ENCODE measurements at regions not wholly inside any gene's neighbourhood (a gene's known extent, or its start where the extent isn't known, plus 50 kb on each side); places are given as distances from the start of the nearest gene placed in this dataset.
"Not testable (repeated sequence)": the region's sequence is repeated elsewhere in the genome, so short reads cannot be mapped to it uniquely, and the experiment has no call there.

DNA sequence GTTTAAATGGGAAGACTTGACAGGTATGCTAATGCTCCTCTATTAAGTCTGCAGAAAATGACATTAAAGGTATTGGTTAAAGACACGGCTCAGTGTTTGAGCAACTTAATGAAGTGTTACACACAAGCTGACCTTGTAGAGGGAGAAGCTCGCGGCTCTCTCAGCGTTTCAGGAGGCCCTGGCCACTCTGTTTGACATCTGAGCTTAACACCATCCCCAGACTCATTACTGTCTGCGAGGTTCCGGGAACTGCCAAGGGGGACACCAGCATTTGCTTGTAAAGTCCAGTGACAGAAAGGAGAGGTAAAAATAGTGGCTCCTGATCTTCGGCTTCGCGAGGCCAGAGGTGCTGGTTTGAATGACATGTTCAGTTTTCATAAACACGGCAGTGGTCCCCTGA is 540.7 kb upstream of the CADM1 start:
- no peak for DNase-seq (ENCODE audit: low read depth)

DNA sequence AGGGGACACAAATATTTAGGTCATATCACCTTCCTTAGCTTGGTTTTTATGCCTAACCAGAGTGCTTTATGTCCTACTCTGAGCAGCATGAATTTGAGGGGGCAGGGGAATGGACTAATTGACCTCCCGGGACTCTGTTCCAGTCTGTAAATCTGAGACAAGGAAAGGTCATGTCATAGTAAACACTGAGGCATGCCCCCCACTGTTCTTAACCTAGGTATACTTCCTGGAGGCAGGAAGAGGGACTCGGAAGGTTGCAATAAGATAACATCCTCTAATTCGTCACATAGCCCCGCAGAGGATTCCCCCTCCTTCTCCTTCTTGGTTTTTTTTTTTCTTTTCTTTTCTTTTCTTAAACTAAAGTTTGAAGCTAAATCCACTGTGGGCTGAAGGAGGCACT is 540.3 kb upstream of the CADM1 start:
- no peak for DNase-seq (ENCODE audit: low read depth)

DNA sequence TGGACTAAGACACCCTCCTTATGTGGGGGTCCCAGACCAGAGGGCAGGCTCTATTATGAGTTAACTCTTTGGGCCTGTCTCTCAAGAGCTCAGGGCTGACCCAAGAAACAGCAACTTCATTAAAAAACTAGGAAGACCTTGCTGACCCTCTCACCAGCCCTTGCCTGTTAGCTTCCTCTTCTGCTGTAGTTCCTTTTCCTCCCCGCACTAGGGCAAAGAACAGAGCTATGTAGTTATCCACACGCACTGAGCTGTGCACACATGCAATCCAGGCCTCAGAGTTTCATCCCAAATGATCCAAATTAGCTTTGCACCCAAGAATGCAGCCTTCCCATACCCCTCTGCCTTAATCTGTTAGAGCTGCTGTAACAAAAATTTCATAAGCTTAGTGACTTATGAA is 539.6 kb upstream of the CADM1 start:
- DNase-seq (ENCODE audit: low read depth), result no peak

DNA sequence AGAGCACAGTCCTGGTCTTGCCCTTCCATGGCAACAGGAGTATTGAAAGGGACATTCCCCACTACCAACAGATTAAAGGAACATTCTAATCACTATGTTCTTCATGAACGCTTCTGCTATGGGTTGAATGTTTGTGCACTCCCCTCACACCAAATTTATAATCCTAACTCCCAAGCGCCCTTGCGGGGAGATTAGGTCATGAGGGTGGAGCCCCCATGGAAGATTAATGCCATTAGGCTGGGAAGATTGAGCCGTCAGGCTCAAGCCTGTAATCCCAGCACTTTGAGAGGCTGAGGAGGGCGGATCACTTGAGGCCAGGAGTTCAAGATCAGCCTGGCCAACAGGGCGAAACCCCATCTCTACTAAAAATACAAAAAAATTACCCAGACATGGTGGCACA is 538.8 kb upstream of the CADM1 start:
- DNase-seq (ENCODE audit: low read depth), result not testable (repeated sequence)

DNA sequence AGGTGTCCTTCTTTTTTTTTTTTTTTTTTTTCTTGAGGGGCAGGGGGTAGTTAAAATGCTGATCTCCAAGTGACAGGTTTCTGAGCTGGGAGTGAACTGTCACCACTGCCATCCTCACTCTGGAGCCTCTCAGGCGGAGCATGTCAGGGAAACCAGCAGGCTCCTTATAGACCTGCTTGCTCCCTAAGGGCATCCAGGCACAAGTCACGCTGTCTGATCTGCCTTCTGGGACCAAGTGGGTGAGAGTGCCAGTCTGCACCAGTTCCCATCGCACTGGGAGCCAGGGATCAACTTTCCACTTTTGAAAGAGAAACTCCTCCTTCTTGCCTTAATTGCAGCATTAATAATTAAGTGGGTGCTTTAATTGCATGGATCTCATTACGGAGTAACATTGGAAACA is 537.9 kb upstream of the CADM1 start:
- no peak for DNase-seq (ENCODE audit: low read depth)

DNA sequence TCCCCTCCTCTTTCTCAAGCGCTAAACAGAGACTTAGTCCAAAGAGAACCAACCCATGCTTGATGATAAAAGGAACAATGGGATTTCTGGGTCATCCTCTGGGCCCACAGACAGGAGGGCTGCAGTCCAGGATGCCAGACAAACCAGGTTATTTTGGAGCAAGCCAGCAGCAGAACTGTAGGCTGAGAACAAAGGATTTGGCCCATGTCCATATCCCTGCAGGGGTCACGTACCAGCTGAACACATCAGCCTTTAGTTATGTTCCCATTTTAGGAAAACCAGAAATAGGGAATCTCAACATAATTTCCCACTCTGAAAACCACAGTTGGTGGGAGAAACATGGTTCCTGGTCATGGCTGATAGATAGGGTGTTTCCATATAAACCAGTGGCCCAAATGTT is 533.6 kb upstream of the CADM1 start:
- no peak for DNase-seq (ENCODE audit: low read depth)

DNA sequence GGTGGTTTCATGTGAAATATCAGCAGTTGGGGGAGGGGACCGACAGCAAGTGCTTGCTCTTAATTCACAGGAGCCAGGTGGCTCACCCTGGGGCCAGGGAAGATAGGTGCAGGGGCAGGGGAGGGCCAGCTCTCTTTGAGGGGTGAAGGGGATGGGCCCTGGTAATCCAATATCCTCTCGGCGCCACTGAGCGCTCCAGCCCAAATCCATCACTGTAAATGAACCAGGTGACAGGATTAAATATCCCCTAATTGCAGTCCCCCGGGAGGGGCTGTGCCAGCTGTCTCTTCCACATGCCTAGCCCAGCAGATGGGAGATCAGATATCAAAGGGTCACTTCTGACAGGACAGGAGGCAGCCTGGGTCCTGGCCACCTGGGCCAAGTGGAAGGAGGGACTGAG is 531.8 kb upstream of the CADM1 start:
- no peak for DNase-seq (ENCODE audit: low read depth)

DNA sequence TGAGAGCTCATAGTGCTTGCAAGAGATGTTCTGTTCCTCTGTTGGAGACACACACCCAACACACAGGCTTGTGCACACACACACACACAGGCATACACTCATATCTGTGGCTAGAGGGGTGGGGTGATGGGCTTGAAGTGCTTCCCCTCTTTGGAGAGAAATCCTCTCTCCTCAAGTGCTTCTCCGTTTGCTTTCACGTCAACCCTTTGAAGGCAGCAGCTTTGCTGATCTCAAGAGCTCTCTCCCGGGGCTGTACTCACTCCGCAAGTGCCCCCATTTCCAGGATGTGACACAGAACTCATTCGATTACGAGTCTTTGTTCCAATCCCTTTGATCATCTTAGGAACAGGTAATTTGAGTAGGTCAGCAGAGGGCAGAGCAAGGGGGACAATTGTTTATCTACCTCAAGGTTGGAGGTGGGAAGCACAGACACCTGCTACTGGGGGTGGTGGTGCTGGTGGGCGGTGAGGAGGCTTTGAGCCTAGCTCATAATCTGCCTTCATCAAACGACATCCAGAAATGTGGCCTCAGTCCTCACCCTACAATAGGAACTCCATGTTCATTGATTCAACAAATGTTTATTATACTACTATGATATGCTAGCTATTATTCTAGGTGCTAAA is 529.8 kb upstream of the CADM1 start:
- DNase-seq (ENCODE audit: low read depth), result no peak

DNA sequence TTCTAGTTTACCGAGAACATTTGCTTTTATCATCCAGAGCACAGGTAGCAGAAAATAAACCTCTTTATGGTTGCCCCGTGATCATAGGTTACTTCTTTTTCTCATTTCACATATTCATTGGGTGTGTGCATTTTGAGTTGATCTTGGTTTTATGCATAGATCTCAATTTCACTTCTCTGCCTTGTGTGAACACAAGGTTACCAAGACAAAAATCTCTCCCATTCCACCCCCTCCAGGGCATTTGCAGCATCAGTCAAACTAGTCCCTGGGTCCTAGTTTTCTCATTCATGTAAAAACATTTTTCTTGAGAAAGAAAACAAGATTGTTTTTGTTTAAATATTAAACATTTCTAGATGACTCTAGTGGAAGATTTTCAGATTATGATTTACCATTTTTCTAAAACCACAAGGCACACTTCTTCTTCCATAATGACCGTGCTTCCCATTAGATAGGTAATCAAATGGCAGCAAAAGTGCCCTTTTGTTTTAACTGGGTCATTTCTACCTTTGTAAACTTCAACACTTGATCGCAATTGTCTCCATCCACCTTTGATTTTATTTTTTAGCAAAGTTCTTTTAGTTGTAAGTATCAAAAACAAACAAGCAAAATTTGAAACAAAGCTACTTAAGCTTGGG is 526.6 kb upstream of the CADM1 start:
- no peak for DNase-seq (ENCODE audit: low read depth)

DNA sequence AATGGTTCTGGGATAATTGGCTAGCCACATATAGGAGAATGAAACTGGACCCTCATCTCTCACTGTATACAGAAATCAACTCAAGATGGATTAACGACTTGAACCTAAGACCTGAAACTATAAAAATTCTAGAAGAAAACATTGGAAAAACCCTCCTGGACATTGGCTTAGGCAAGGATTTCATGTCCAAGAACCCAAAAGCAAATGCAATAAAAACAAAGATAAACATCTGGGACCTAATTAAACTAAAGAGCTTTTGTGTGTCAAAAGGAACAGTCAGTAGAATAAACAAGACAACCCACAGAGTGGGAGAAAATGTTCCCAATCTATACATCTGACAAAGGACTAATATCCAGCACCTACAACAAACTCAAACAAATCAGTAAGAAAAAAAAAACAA is 524.3 kb upstream of the CADM1 start:
- DNase-seq (ENCODE audit: low read depth), result not testable (repeated sequence)

DNA sequence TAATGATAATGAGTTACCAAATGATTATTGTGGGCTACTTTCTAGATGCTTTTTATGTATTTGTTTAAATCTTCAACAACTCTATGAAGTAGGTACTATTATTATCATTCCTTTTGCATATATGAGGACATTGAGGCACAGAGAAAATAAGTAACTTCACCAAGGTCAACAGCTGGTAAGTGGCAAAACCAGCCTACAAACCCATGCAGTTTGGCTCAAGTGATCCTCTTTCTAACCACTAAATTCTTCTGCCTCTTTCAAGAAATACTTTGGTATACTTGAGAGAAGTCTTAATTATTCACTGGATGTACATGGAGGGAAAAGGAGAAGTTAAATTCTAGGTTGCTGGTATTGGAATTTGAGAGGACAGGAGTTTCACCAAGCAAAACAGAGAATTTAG is 495.2 kb upstream of the CADM1 start:
- no peak for DNase-seq (ENCODE audit: low read depth)

DNA sequence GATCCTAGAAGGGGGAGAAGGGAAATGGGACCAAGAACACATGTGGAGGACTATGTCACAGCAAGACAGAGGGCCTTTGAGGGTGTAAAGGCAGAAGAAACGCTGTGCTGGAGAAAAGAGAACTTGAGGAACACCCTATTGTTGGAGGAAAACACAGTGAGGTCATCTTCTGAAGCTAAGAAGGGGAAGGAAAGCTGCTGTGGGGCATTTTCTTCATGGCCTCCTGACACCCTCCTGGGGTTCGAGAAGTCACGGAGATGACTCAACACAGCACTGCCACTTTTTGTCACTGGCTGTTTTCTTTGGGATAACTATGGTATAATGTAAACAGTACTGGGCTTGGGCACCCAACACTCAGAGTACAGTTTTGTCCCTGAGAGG is 492.6 kb upstream of the CADM1 start:
- no peak for DNase-seq (ENCODE audit: low read depth)

DNA sequence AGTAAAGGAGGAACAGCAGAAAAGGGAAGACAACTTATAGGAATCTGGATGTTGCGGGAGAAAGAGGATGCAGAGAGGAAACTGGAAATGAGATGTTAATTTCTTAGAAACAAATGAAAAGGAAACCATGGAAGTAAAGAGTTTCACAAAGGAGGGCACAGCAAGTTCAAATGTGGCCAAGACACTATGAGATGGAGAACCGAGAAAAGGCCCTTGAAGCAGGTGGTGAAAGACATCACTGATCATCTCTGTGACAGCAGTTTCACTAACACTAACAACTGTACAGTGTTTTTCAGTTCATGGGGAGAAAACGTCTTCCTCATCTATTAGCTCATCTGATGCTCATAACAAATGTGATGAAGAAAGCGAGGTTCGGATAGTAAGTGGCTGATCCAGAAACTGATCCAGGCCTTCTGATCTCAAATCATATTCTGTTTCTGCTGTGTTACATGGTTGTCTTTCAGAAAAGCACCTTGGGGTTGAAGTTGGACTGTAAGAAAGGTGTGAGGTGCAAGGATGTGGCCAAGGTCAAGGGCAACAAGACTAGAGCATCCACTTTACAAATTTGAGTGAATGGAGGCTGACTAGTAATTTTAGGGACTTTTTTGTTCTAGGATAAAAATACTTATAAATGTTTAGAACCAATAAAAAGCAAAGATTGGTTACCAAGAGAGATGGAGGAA is 492.1 kb upstream of the CADM1 start:
- DNase-seq (ENCODE audit: low read depth), result no peak

DNA sequence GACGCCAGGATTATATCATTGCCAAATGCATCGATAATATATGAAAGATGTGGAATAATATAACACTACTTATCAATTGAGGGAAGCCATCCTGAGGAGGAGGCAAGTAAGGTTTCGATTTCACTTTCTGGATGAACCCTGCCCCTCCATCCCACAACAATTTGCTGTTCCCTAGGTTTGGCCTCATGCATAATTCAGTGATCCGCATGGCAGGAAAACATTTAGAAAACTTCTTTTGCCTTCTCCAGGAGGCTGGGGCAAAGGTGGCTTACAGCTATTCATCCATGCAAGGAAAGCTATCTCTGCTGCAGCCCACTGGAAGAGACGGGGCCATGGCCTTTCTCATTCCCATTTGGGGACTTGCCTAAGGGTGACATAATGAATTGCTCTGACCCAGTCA is 489.4 kb upstream of the CADM1 start:
- DNase-seq (ENCODE audit: low read depth), result no peak

DNA sequence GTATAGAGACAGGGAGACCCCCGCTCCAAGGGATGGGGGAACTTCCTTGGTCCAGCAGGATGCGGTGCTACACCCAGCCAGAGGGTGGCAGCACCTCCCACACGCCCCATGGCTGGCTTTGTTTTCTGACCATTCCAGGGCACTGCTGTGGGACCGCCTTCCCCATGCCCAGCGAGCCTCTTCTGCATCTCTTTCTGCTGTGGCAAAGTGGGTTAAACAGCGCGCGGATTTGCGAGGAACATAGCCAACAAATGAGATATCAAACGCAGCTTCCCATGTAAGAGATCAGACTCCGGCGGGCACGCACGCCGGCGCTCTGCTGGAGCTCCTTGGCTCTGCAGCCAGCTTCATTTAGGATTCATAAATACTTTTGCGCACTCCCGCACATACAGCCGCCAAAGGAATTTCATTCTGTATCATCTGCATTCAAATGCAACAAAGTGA is 485.8 kb upstream of the CADM1 start:
- DNase-seq (ENCODE audit: low read depth), result no peak

DNA sequence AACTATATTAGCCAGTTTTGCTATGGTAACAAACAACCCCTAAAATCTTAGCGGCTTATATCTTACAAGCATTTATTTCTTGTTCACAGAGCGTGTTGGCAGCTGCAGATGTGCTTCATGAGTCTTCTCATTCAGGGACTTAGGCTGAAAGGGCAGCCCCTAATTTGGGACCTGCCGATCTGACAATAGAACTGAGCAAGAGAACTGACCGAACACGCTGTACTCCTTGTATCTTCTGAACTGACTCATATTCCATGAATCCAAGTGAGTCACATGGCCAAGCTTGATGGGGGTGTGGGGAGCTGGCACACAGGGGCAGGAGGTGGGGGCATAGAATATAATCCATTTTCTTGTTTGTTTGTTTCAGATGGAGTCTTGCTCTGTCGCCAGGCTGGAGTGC is 481.7 kb upstream of the CADM1 start:
- DNase-seq (ENCODE audit: low read depth), result no peak

DNA sequence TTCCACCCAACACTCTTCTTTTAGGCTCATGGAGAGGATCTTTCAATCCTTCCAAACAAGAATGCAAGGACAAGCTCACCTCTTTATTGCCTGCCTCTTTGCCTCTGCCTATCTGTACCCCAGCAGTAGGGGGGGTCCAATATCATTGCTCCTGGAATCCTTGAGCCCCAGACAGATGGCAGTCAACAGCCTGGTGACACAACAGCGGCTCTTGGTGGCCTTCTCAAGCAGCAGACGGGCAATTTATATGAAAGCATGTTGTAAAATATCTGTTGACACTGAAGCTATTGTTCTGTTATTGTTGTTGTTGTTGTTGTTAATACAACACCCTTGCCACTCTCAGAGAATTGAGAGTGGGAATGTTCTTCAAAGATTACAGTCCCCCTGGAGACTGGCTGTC is 480.0 kb upstream of the CADM1 start:
- DNase-seq (ENCODE audit: low read depth), result no peak

DNA sequence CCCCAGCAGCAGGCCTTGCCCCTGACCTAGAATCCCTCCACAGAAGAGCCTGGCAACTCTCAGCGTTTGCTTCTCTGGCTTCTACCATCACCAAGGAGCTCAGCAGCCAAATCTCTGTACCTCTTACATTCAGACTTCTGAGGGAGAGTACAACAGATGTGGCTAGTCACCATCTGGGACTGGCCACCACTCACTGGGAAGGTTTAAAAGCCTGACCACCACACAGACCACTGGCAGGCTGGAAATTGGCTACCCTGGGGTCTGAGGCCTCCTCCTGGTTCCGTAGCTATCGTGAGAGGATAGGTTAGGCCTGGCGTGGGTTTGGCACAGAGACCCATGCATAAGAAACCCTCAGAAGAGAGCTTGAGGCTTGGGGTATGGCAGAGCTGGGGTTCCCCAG is 478.5 kb upstream of the CADM1 start:
- no peak for DNase-seq (ENCODE audit: low read depth)

DNA sequence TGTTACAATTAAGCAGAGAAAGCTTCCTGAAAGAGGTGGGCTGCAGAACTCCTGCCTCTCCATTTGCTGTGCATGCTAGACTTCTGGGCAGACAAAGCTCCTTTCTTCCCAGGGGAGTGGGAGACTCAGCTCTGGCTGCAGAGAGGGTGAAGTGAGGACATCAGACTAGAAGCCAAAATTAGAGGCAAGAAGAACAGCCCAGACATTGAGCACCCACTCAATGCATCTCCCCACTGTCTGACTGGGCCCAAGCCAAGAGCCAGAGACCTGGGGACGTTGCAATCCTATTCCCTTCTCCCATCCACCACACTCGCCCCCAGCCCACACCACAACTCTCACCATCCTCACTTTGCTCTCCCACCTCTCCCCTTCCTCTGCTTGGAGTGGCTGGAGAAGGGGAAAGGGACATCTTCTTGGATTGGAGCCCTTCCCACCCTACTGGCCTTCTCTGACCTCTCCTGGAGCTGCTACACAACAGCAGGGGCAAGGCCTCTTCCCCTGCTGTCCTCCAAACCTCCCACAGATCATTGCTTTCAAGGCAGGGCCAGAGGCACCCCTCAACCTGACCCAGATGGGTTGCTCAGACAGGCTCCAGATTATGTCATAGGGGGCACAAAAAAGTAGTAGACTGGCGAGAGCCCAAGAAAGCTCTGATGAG is 477.7 kb upstream of the CADM1 start:
- no peak for DNase-seq (ENCODE audit: low read depth)

DNA sequence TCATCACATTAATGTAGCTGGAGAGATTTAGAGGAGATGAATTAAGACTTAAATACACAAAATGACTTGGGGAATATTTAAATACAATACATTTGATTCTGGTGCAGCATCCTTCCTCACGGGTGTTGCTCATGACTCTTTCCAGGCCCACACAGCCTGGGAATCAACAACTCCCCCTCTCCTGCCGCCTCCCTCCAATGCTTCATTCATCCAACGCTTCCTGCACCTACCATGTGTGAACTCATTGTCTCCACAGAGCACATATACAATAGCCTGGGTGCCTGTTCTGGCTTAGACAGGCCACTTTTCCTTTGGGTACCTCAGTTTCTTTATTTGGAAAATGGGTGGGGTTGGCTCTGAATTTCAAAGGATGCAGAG is 476.9 kb upstream of the CADM1 start:
- no peak for DNase-seq (ENCODE audit: low read depth)

DNA sequence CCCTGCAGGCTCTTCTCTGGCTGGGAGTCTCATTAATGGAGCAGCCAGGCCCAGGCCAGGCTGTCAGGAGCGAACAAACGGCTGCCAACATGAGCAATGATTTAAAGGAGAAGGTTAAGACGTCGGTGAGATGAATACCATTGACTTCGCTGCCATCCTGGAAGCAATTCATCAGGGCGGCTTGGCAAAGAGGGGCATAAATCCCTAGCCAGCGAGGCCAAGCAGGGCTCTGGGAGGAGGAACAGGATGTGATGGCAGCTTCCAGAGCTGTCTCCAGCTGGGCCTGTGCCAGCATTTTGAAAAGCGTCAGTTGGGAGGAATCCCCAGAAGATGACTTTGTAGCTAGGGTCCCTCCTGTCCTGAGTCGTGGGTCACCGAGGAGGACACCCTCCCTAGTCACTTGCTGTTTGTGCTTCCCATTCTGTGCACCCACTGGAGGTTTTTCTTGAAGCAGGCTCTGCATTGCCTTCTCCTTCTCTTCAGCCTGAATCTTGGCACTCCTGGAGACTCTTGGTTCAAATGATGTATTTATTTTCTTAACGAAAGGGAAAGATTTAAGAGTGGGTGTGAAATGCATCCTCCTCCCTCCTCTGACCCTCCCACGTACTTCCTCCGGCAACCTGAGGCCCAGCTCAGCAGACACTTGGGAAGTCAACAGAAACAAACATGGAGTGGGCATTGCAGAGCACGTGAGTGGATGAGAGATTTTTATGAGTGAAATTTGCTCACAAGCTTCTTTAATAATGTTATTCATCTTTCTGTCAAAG is 476.3 kb upstream of the CADM1 start:
- DNase-seq (ENCODE audit: low read depth), result no peak

DNA sequence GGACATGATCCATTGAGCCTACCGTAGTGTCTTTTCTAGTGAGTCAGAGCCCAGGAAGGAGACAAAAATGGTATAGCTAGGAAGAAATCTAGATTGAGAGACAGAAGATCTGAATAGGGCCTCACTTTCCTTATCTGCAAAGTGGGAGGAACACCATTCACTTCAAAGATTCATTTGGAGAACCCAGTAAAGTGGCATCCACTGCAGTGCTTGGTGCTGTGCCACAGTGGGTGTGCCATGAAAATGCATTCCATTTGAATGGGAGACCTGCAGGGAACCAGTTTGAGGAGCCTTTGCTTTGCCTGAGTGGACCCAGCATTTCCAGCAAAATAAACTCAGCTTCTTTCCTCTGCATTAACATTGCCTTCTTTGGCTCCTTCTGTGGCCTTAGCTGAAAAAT is 470.5 kb upstream of the CADM1 start:
- no peak for DNase-seq (ENCODE audit: low read depth)

DNA sequence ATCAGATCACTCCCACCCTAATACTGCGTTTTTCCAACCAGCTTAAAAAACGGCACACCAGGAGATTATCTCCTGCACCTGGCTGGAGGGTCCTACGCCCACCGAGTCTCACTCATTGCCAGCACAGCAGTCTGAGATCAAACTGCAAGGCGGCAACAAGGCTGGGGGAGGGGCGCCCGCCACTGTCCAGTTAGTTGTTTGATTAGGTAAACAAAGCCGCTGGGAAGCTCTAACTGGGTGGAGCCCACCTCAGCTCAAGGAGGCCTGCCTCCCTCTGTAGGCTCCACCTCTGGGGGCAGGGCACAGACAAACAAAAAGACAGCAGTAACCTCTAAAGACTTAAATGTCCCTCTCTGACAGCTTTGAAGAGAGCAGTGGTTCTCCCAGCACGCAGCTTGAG is 463.0 kb upstream of the CADM1 start:
- not testable (repeated sequence) for DNase-seq (ENCODE audit: low read depth)

Measured in activated T-cell treated with anti-CD3 and anti-CD28 coated beads for 24 hours (primary cell).